Erythroblast (primary cell): ENCODE measurements at regions not wholly inside any gene's neighbourhood (a gene's known extent, or its start where the extent isn't known, plus 50 kb on each side); places are given as distances from the start of the nearest gene placed in this dataset.

Experiments used
- DNase-seq, 2 experiments: peaks; one replicate each; lab custom pipeline; 2025; lab: John Stamatoyannopoulos, UW
- GATA1 ChIP-seq: IDR thresholded peaks from 2 replicates; pipeline ENCODE4 v1.6.1; 2011; ENCODE audit warnings: low read depth, mild to moderate bottlenecking, control low read depth, low read length, moderate library complexity
- POLR2A ChIP-seq: IDR thresholded peaks from 2 replicates; pipeline ENCODE4 v1.6.1; 2011; ENCODE audit warnings: mild to moderate bottlenecking, low read length

DNA sequence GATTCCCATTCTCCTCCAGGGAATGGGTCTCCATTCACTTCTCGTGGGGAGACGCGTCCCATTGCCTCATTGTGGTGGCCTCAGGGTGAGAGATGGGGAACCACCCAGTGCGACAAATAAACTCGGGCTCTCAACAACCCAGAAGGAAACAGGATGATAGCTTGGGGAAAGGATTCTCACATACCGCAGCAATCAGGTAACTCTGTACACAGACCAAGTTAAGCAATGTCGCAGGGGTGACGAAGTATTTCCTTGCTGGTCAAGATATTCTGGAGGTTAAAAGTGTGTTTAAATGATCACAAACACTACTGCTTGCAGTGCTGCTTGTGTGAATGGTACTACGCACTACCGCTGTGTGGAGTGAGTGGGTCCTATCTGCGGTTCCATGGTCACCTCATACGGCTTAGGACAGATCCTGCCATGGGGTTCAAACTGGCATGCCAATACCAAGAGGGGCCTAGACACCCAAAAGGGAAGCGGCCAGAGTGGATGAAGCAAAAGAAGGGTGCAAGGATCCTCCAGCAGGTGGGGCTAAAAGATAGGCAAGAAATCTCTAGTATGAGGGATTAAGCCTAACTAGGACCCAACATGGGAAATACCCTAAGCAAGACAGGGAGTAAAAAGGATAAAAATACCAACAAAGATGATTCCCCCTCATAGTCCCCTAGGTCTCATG is 143.8 kb upstream of the TMEM106B start:
- TF ChIP-seq POLR2A: no peak
- no peak for TF ChIP-seq GATA1
- DNase-seq: peak; percentile 16 to 67

DNA sequence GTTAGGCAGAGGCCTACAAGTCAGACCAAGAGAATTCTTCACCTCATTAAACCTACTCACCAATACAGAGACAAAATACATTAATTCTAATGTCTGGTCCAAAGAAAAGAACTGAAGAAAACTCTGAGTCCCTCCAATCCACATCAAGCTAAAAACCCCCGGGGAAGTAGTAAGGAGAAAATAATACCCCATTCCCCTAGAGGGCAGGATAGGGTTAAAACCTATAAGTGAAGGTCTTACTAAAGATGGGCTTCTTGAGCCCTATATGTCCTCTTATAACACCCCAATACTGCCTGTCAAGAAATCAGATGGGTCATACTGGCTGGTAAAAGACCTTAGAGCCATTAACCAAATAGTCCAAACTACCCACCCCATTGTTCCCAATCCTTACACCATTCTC is 141.3 kb upstream of the TMEM106B start:
- no peak for DNase-seq
- no peak for TF ChIP-seq GATA1
- no peak for TF ChIP-seq POLR2A

DNA sequence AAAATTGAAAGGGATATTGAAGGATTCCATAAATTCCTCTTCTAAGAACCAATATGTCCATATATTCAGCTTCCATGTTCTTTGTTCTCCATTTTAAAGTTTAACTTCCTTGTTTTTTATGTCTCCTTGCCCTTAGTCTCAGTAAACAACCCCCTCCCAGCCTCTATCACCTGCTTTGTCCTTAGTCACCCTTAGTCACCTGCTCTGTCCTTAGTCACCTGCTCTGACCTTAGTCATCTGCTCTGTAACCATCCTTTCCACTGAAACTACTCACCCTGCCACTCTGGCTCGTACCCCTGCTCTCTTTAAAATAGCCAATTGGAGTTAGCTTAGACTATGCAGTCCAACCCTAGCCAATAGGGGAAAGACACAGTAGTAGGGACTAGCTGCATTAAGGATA is 136.2 kb upstream of the TMEM106B start:
- no peak for TF ChIP-seq GATA1
- no peak for TF ChIP-seq POLR2A

GRCh38 chr7:12080006-12080405 is 131.1 kb upstream of the TMEM106B start:
- TF ChIP-seq GATA1 (no peak), POLR2A (no peak)
- no peak for DNase-seq

More for the DNA sequence above, 136.2 kb upstream of the TMEM106B start:
- no peak for DNase-seq

- no peak for DNase-seq
- TF ChIP-seq GATA1: no peak
- no peak for TF ChIP-seq POLR2A
These were observed 125.6 kb upstream of the TMEM106B start for GRCh38 chr7:12085516-12085915.

- TF ChIP-seq POLR2A (no peak), GATA1 (no peak)
- no peak for DNase-seq
These were observed 120.9 kb upstream of the TMEM106B start for GRCh38 chr7:12089951-12090756.

DNA sequence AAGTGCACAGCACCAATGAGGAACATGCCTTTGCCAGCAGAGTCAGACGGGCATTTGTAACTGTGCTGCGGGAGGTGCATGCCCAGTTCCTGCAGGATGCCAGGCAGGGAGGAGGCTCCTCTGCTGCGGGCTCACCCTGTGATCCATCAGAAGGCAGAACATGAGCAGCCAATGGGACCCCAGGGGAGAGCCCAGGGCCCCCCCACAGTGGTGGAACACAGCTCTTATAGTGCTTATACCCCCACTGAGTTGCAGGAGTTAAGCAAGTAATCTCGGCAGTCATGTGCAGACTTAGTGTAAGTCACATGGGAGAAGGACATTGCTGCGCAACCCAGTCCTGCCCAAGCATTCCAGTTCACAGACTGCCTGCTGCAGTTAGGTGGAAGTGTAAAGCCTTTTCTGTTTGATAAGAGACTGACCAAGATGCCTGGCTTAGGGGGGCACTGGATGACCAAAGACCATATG is 120.3 kb upstream of the TMEM106B start:
- DNase-seq: no peak
- TF ChIP-seq GATA1: no peak
- TF ChIP-seq POLR2A: no peak

DNA sequence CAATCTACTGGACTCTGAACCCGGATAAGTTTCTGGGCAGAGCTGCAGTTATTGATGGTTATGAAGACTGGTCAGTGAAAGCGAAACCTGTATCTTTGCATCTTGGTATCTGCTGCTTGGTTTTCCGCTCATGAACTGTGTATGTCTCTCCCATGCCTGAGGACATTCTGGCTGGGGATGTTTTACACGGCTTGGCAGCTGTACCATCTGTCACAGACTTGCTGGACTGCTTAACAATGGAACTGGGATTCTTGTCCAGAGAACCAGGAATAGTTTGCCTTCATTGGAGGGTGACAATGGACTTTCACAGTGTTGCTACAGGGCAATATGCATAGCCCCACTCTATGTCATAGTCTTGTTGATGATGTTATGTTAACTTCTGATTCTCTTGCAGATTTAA is 119.9 kb upstream of the TMEM106B start:
- no peak for DNase-seq

DNA sequence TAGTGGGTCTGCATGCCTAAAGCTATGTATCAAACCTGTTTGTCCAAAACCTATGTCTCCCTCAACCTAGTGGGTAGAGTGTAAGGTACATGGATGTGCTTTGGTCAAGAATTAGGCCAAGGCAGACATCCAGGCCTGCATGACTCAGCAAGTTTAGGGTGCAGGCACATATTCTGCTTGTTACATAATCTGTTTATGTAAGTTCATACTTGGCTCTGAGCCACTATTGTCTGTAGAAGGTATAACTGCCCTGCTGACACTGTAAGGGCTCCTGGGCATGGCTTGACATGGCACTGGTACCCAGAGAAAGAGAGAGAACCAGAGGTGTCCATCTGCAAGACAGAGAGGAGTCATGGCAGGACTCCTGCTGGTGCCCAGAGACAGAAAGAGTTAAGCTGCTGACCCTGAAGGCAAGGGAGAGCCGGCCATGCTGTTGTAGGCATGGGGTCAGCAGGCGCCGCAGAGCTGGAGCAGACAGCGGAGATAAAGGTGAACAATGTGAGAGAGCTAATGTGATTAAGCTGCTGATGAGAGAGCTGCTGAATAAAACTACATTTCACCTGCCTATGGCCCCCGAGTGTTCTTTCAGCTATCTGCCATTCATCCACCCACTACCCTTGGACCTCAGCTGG is 118.5 kb upstream of the TMEM106B start:
- no peak for TF ChIP-seq GATA1
- no peak for TF ChIP-seq POLR2A
- peak; percentile 4 to 17 for DNase-seq

More for the DNA sequence above, 119.9 kb upstream of the TMEM106B start:
- no peak for TF ChIP-seq POLR2A
- no peak for TF ChIP-seq GATA1

DNA sequence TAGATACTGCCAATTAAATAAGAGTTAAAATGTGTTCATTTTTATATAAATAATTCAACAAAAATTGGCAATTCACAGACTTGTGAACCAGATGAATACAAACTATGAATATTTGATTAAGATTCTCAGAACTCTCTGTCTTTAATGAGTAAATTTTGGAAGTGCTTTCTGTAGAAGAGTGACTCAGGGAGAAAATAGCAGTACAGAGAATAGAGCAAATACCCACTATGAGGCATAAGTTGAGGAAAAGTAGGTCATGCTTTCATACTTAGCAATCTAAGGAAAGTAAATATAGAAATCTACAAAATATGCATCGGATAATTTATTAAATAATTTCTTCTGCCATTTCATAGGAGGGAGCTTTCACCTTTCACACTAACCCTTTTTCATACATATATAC is 117.7 kb upstream of the TMEM106B start:
- no peak for TF ChIP-seq POLR2A
- no peak for TF ChIP-seq GATA1
- no peak for DNase-seq

- DNase-seq: no peak
- no peak for TF ChIP-seq POLR2A
- TF ChIP-seq GATA1: no peak
These were observed 116.7 kb upstream of the TMEM106B start for GRCh38 chr7:12094365-12094921.

GRCh38 chr7:12102126-12102525 is 109.0 kb upstream of the TMEM106B start:
- DNase-seq: no peak

GRCh38 chr7:12102527-12102926 is 108.6 kb upstream of the TMEM106B start:
- DNase-seq: no peak
- TF ChIP-seq POLR2A (no peak), GATA1 (no peak)

More at GRCh38 chr7:12102126-12102525, 109.0 kb upstream of the TMEM106B start:
- TF ChIP-seq GATA1 (no peak), POLR2A (no peak)

DNA sequence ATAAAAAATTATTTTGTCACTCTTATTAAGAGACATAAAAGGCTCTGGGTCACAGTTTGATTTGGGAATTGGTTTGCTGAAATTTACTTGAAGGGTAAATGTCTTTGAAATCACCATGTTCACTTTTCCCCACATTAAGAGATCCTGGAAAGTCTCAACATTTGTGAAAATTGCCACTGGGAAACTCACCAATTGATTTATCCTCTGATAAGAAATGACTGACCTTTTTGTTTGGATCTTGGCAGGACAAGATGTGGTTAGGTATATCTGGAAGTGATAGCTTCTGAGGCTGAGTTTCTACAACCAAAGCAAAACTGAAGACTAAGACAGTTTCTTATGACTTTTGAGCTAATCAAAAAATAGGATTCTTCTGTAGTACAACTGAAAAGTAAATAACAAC is 107.1 kb upstream of the TMEM106B start:
- no peak for DNase-seq
- TF ChIP-seq GATA1 (no peak), POLR2A (no peak)
